GM13977 (cell line): ENCODE measurements at regions not wholly inside any gene's neighbourhood (a gene's known extent, or its start where the extent isn't known, plus 50 kb on each side); places are given as distances from the start of the nearest gene placed in this dataset.

Source experiments
- DNase-seq: peaks from one replicate; pipeline ENCODE4 v3.0.0; 2012; ENCODE audit warnings: low spot score
- in situ Hi-C: fragments of 300-500 bp; cut with MboI; formaldehyde crosslinking; loops from one replicate; pipeline ENCODE4 v1.12.0; 2022; ENCODE audit warnings: low sequenced_read_pairs, low pct_unique_long_range_greater_than_20kb, mixed read lengths, inconsistent platforms; ENCODE audit not compliant: unreplicated experiment
- TF ChIP-seq, protein P1 (sequence below): IDR thresholded peaks from 2 replicates; pipeline ENCODE4 v1.5.1; 2012; ENCODE audit warnings: mild to moderate bottlenecking, control low read depth; ENCODE audit not compliant: insufficient read depth; ENCODE audit errors: extremely low read depth, missing control alignments

GRCh38 chr2:19635951-19636510 lies 265.8 kb downstream of the TTC32 start:
- TF ChIP-seq, protein P1, sequence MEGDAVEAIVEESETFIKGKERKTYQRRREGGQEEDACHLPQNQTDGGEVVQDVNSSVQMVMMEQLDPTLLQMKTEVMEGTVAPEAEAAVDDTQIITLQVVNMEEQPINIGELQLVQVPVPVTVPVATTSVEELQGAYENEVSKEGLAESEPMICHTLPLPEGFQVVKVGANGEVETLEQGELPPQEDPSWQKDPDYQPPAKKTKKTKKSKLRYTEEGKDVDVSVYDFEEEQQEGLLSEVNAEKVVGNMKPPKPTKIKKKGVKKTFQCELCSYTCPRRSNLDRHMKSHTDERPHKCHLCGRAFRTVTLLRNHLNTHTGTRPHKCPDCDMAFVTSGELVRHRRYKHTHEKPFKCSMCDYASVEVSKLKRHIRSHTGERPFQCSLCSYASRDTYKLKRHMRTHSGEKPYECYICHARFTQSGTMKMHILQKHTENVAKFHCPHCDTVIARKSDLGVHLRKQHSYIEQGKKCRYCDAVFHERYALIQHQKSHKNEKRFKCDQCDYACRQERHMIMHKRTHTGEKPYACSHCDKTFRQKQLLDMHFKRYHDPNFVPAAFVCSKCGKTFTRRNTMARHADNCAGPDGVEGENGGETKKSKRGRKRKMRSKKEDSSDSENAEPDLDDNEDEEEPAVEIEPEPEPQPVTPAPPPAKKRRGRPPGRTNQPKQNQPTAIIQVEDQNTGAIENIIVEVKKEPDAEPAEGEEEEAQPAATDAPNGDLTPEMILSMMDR = no peak
- DNase-seq = no peak
- in situ Hi-C loops = no loop called here

DNA sequence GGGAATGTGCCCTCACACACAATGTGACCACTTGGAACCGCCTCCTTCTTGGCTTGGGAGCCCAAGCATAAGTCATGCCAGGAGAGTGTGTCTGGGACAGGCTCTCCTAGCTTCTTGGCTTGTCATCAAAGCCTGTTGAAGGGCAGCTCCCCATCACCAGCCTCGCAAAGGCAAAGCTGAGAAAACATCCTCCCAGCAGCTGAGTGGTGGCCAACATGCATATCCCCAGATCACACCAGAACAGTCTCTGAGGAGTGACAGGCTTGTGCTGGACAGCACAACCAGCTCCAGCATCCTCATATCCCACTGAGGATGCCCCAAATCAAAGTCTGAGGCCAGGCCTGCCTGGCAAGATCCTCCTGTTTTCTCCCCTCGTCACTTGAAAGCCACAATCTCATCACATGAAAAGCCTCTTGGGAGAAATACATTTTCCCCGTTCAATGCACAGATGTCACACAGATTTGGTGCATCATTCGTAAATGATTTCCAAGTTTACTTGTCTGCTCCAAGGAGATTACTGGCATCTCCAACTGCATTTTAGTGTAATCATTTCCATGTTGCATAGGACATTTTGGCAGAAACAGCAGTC lies 269.3 kb downstream of the TTC32 start:
- in situ Hi-C loops = no loop called here
- TF ChIP-seq, protein P1 = no peak
- no peak for DNase-seq

DNA sequence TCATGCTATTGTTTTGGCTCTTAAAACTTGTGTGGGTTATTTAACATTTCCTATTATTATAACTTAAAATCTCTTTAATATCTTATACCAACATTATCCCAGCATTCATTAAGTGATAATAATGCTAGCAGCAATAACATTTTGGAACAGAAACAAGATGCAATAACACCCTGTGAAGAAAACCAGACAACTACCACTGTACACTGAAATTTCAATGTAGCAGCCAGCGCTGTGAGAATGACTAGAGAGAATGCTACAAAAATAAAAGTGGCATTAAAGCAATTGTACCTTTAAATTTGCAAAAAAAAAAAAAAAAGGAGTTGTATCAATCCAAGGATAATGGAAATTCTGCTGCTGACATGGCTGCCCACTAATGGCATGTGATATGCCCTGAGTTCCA lies 269.9 kb downstream of the TTC32 start:
- TF ChIP-seq, protein P1 = no peak
- DNase-seq = no peak
- in situ Hi-C loops = no loop called here

GRCh38 chr2:19630921-19631320 lies 270.9 kb downstream of the TTC32 start:
- TF ChIP-seq, protein P1 = no peak
- in situ Hi-C loops = no loop called here
- DNase-seq = no peak

DNA sequence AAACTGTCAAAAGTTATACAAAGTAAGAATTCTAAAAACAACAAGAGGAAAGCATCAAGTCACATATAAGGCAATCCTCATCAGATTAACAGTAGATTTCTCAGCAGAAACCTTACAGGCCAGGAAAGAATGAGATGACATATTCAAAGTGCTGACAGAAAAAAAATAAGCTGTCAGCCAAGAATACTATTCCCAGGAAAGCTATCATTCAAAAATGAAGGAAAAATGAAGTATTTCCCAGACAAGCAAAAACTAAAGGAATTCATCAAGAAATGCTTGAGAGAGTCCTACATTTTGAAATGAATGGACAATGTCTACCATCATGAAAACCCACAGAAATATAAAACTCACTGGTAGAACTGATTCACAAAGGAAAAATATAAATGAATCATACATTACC lies 268.9 kb upstream of the OSR1 start:
- TF ChIP-seq, protein P1 = no peak
- in situ Hi-C loops = no loop called here
- no peak for DNase-seq

- in situ Hi-C loops = no loop called here
- DNase-seq = no peak
- TF ChIP-seq, protein P1 = no peak
Observed at GRCh38 chr2:19623488-19623887, 265.1 kb upstream of the OSR1 start.
